ENCODE measurements at regions not wholly inside any gene's neighbourhood (a gene's known extent, or its start where the extent isn't known, plus 50 kb on each side); places are given as distances from the start of the nearest gene placed in this dataset.

GRCh38 chr1:216778737-216779136, 55.5 kb upstream of the ESRRG start:
- DNase-seq (no peak), ATAC-seq (ENCODE audit: low FRiP score) (no peak)
- Histone ChIP-seq H3K4me3 (ENCODE audit: low read length in 2 of 2) (no peak overlapping the region), H3K4me1 (ENCODE audit: control insufficient read depth in 1 of 2, insufficient read depth in 2 of 2, low read length in 2 of 2) (no peaks in the 10 kb centered on the region), H3K36me3 (ENCODE audit: control insufficient read depth in 1 of 2, insufficient read depth in 2 of 2, low read length in 1 of 2) (no peaks in the 10 kb centered on the region), H3K9me3 (ENCODE audit: control insufficient read depth, low read length) (no peaks in the 10 kb centered on the region), H3K27me3 (ENCODE audit: control insufficient read depth in 1 of 2, insufficient read depth in 2 of 2, low read length in 1 of 2) (no peaks in the 10 kb centered on the region), H3K27ac (ENCODE audit: low read depth in 1 of 2, low read length in 2 of 2) (no peak overlapping the region)
- intact Hi-C loops (cut with DNase I): no loop called here
- WGBS, 2 donors: 0 to 59% methylated on average over 1 of the region's 1 CpG

GRCh38 chr1:216777148-216777547, 53.9 kb upstream of the ESRRG start:
- 63 to 86% methylated on average over 5 of the region's 5 CpGs for WGBS, 2 donors
- Histone ChIP-seq H3K27me3 (ENCODE audit: control insufficient read depth in 1 of 2, insufficient read depth in 2 of 2, low read length in 1 of 2) (no peaks in the 10 kb centered on the region), H3K9me3 (ENCODE audit: control insufficient read depth, low read length) (no peaks in the 10 kb centered on the region), H3K27ac (ENCODE audit: low read depth in 1 of 2, low read length in 2 of 2) (no peak overlapping the region), H3K4me1 (ENCODE audit: control insufficient read depth in 1 of 2, insufficient read depth in 2 of 2, low read length in 2 of 2) (no peaks in the 10 kb centered on the region), H3K36me3 (ENCODE audit: control insufficient read depth in 1 of 2, insufficient read depth in 2 of 2, low read length in 1 of 2) (no peaks in the 10 kb centered on the region), H3K4me3 (ENCODE audit: low read length in 2 of 2) (no peak overlapping the region)
- intact Hi-C loops (cut with DNase I): no loop called here
- DNase-seq (no peak), ATAC-seq (ENCODE audit: low FRiP score) (no peak)

All from aorta (tissue), 5 donors.